HG03139 (cell line): ENCODE measurements at regions not wholly inside any gene's neighbourhood (a gene's known extent, or its start where the extent isn't known, plus 50 kb on each side); places are given as distances from the start of the nearest gene placed in this dataset.

ENCODE experiments used
- ATAC-seq: cut with Tn5 transposase; IDR thresholded peaks from one replicate; pipeline ENCODE4 v1.9.1; 2021; ENCODE audit not compliant: unreplicated experiment

GRCh38 chr10:113407218-113407617 lies 145.6 kb upstream of the HABP2 start:
- ATAC-seq, result no peak

GRCh38 chr10:113409175-113409574 lies 143.7 kb upstream of the HABP2 start:
- ATAC-seq, result no peak

GRCh38 chr10:113410618-113411017 lies 142.2 kb upstream of the HABP2 start:
- ATAC-seq, result no peak

- no peak for ATAC-seq
Measured at GRCh38 chr10:113411456-113411855, 141.4 kb upstream of the HABP2 start.

GRCh38 chr10:113412161-113412560 lies 140.7 kb upstream of the HABP2 start:
- no peak for ATAC-seq

GRCh38 chr10:113414543-113414942 lies 138.3 kb upstream of the HABP2 start:
- ATAC-seq, result no peak

- ATAC-seq, result no peak
Measured at GRCh38 chr10:113415246-113415645, 137.6 kb upstream of the HABP2 start.

- no peak for ATAC-seq
Measured at GRCh38 chr10:113420057-113420732, 132.7 kb upstream of the HABP2 start.

- ATAC-seq, result no peak
Measured at GRCh38 chr10:113420733-113421675, 131.8 kb upstream of the HABP2 start.

GRCh38 chr10:113422371-113422770 lies 130.5 kb upstream of the HABP2 start:
- ATAC-seq, result no peak

- ATAC-seq, result no peak
Measured at GRCh38 chr10:113423981-113424721, 128.7 kb upstream of the HABP2 start.

- no peak for ATAC-seq
Measured at GRCh38 chr10:113425008-113425407, 127.8 kb upstream of the HABP2 start.

- ATAC-seq, result no peak
Measured at GRCh38 chr10:113425541-113425951, 127.3 kb upstream of the HABP2 start.

GRCh38 chr10:113426181-113426877 lies 126.5 kb upstream of the HABP2 start:
- ATAC-seq, result no peak

- no peak for ATAC-seq
Measured at GRCh38 chr10:113427236-113427735, 125.6 kb upstream of the HABP2 start.

- no peak for ATAC-seq
Measured at GRCh38 chr10:113427811-113428558, 124.9 kb upstream of the HABP2 start.

GRCh38 chr10:113430634-113431397 lies 122.0 kb upstream of the HABP2 start:
- ATAC-seq, result no peak

GRCh38 chr10:113431398-113432160 lies 121.3 kb upstream of the HABP2 start:
- ATAC-seq, result no peak
